Activated CD4-positive, alpha-beta memory T cell treated with anti-CD3 and anti-CD28 coated beads, Interleukin-2, amount 10 ng/mL, durations not matched to agents 7 days and 5 days (primary cell): ENCODE measurements at regions not wholly inside any gene's neighbourhood (a gene's known extent, or its start where the extent isn't known, plus 50 kb on each side); places are given as distances from the start of the nearest gene placed in this dataset.

Experiments
- CTCF ChIA-PET: fragments of 350-600 bp; sonication (Branson Sonifier 250); formaldehyde crosslinking; loops from one replicate; lab custom pipeline; 2021; ENCODE audit warnings: antibody characterized with exemption, inconsistent platforms; lab: Charles Lee
- POLR2A ChIA-PET: fragments of 350-600 bp; sonication (Branson Sonifier 250); formaldehyde crosslinking; loops from one replicate; lab custom pipeline; 2021; ENCODE audit warnings: antibody characterized with exemption; lab: Charles Lee
- DNase-seq: peaks from one replicate; pipeline ENCODE4 v3.0.0-alpha.2; 2020
- H3K27ac Mint-ChIP-seq: one replicate; pipeline ENCODE4 v1.8.0; 2021; ENCODE audit warnings: mild to moderate bottlenecking, mixed read lengths
- H3K27me3 Mint-ChIP-seq: one replicate; pipeline ENCODE4 v1.8.0; 2021; ENCODE audit warnings: mixed read lengths
- H3K36me3 Mint-ChIP-seq: one replicate; pipeline ENCODE4 v1.8.0; 2021; ENCODE audit warnings: low read depth, mixed read lengths
- H3K4me1 Mint-ChIP-seq: one replicate; pipeline ENCODE4 v1.8.0; 2021; ENCODE audit warnings: mixed read lengths
- H3K4me3 Mint-ChIP-seq: one replicate; pipeline ENCODE4 v1.8.0; 2021; ENCODE audit warnings: mild to moderate bottlenecking, mixed read lengths
- H3K9me3 Mint-ChIP-seq: one replicate; pipeline ENCODE4 v1.8.0; 2021; ENCODE audit warnings: mixed read lengths

DNA sequence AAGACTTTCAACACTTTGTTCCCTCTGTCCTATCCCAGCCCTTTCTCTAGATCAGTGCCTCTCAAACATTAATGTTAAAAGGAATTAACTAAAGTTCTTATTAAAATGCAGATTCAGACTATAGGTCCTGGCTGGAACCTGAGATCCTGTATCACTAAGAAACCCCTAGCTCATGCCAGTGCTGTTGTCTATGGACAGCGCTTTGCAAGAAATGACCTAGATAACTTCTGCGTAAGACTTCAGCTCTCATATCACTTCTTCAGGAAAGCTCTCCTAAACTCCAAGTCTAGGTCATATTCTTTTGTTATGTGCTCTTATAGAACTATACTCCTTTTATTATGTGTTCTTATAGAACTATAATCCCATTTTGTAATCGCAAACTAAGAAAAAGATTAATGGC lies 67.8 kb upstream of the CDIN1 start:
- POLR2A ChIA-PET = no interaction called here
- no peak overlapping the region for H3K4me3 Mint-ChIP-seq
- CTCF ChIA-PET = no interaction called here
- DNase-seq = no peak
- H3K9me3 Mint-ChIP-seq = no peaks in the 10 kb centered on the region
- H3K36me3 Mint-ChIP-seq = no peaks in the 10 kb centered on the region
- H3K4me1 Mint-ChIP-seq = no peaks in the 10 kb centered on the region
- no peak overlapping the region for H3K27ac Mint-ChIP-seq
- H3K27me3 Mint-ChIP-seq = peaks cover 3% of the 10 kb centered on the region

DNA sequence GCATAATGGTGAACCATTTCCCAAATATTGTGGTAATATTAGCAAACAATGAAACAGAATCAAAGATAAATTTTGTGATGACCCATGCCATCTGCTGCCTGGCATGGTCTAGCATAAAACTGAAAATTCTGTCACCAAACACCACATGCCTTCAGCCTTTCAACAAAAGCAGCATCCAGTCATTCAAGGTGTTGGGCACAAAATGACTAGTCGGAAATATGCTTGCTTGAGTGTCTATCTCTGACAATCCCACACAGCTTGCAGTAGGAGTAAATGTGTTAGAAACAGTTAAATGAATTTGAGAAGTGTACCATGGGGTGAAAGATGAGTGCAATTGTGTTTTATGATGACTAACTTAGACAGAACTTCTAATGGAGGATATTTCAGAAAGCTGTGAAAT lies 61.7 kb upstream of the CDIN1 start:
- Mint-ChIP-seq H3K9me3 (no peaks in the 10 kb centered on the region), H3K27me3 (no peaks in the 10 kb centered on the region), H3K4me3 (no peak overlapping the region), H3K27ac (no peak overlapping the region), H3K4me1 (no peaks in the 10 kb centered on the region), H3K36me3 (no peaks in the 10 kb centered on the region)
- POLR2A ChIA-PET = no interaction called here
- CTCF ChIA-PET = no interaction called here
- no peak for DNase-seq

DNA sequence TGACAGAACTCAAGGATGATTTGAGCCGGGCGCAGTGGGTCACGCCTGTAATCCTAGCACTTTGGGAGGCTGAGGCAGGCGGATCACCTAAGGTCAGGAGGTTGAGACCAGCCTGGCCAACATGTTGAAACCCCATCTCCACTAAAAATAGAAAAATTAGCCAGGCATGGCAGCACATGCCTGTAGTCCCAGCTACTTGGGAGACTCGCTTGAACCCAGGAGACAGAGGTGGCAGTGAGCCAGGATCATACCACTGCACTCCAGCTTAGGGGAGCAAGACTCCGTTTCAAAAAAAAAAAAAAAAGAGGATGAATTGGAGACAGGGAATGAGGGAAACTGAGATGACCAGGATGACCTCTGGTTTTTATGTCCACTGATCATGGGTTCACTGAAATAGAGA lies 60.4 kb upstream of the CDIN1 start:
- H3K27ac Mint-ChIP-seq = no peak overlapping the region
- DNase-seq = no peak
- ChIA-PET CTCF (no interaction called here), POLR2A (no interaction called here)
- H3K4me1 Mint-ChIP-seq = no peaks in the 10 kb centered on the region
- H3K36me3 Mint-ChIP-seq = no peaks in the 10 kb centered on the region
- H3K9me3 Mint-ChIP-seq = no peaks in the 10 kb centered on the region
- H3K27me3 Mint-ChIP-seq = no peaks in the 10 kb centered on the region
- no peak overlapping the region for H3K4me3 Mint-ChIP-seq

DNA sequence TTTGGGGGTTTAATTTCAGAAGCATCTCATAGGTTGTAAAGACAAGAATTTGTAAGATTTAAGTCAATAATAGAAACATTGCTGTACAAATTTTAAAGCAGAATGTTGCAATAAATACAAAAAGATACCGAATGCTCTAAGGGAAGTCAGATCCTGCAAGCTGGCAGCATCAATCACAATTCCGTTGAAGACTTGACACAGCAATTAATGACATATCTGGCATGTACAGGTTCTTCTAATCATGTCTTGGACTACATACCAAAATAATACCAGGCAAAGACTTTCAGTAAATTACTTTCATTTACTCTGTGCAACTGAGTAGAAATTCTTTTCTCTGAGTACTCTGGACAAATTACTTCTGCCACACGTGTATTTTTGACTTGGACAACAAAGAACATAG lies 54.0 kb upstream of the CDIN1 start:
- H3K27ac Mint-ChIP-seq = no peak overlapping the region
- CTCF ChIA-PET = no interaction called here
- H3K27me3 Mint-ChIP-seq = peaks cover 3% of the 10 kb centered on the region
- DNase-seq = no peak
- H3K9me3 Mint-ChIP-seq = no peaks in the 10 kb centered on the region
- no peaks in the 10 kb centered on the region for H3K4me1 Mint-ChIP-seq
- H3K4me3 Mint-ChIP-seq = no peak overlapping the region
- no peaks in the 10 kb centered on the region for H3K36me3 Mint-ChIP-seq
- POLR2A ChIA-PET = no interaction called here

DNA sequence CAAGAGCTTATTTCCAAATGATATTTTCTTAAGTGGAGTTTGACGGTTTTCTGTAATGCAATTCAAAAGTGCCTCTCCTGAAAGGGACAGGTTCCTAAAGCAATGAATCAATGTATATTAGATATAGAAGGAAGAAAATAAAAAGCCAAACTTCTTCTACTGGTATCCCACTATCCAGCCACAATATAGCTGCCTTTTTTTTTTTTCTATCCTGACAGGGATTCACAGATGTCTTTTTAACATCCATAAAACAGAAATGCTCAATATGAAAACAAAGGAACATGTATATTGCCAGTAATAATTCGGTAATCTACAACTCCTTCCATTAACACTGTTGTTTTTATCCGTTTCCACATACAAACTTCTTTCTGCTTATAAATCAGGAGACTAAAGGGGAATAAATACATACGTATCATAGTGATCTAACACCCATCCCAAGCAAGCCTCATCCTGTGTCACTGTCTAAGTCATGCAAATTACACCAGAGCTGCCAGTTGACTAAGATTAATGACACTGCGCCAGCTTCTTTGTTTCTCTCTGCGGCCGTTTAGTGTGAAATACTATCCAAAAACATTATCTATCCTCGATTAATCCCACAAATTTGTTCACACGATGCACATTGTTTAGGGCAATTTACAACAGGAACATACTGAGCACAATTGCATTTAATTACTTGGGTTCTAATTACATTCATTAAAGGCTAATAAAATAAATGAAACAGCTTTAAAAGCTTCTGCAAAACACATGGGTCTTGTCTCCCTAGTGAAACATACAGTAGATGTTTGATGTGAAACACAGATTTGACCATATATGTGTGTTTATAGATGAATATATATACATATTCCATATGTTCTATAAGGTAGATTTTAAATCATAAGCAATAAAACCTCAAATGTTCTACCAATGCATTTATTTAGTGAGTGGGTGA lies 51.9 kb upstream of the CDIN1 start:
- Mint-ChIP-seq H3K4me1 (no peaks in the 10 kb centered on the region), H3K36me3 (no peaks in the 10 kb centered on the region), H3K4me3 (no peak overlapping the region), H3K27me3 (peaks cover 3% of the 10 kb centered on the region), H3K9me3 (no peaks in the 10 kb centered on the region), H3K27ac (no peak overlapping the region)
- CTCF ChIA-PET = no interaction called here
- DNase-seq = no peak
- POLR2A ChIA-PET = no interaction called here

DNA sequence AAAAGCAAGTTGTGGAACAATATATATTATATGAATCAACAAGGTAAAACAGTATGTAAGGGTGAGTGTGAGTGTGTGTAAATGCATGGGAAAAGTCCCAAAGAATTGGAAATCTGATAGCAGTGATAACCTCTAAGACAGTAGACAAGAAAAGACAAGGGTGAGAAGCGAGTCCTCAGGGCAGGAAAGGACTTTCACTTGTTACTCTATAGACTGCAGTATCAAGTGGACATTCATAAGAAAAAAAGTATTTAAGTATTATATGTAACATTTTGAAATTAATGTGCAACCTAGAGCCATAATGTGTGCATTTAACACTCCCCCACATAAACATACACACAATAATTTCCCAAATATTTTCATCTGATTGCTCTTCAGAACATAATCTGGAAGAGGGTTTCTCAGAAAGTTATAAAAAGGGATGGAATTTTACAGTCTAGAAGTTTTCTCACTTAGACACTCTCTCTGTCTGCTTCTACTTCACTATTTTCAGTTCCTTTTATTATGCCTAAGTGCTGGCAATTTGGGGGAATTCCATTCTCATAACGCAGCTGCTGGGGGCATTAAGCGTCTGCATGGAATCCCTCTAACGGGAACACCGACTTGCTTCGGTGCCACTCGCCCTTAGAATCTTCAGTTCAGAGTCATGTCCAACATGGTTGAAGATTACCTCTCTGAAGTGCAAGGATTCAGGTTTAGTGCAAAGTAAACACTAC lies 50.0 kb upstream of the CDIN1 start:
- Mint-ChIP-seq H3K4me1 (no peaks in the 10 kb centered on the region), H3K4me3 (no peak overlapping the region), H3K9me3 (no peaks in the 10 kb centered on the region), H3K36me3 (no peaks in the 10 kb centered on the region), H3K27ac (no peak overlapping the region), H3K27me3 (peaks cover 3% of the 10 kb centered on the region)
- DNase-seq = no peak
- ChIA-PET CTCF (no interaction called here), POLR2A (no interaction called here)
